Endodermal cell (in vitro differentiated cells): ENCODE measurements at regions not wholly inside any gene's neighbourhood (a gene's known extent, or its start where the extent isn't known, plus 50 kb on each side); places are given as distances from the start of the nearest gene placed in this dataset.

Experiments
- DNase-seq: peaks from one replicate; pipeline ENCODE4 v3.0.0-alpha.2; 2017
- H3K27ac ChIP-seq: 2 replicates; pipeline ENCODE4 v1.5.1; 2013; ENCODE audit warnings: mild to moderate bottlenecking, low read depth, low read length, moderate library complexity
- H3K27me3 ChIP-seq: 2 replicates; pipeline ENCODE4 v1.6.1; 2013; ENCODE audit warnings: mild to moderate bottlenecking, low read length, moderate library complexity; ENCODE audit not compliant: insufficient read depth, control insufficient read depth, poor library complexity, severe bottlenecking
- H3K36me3 ChIP-seq: 2 replicates; pipeline ENCODE4 v1.7.0; 2013; ENCODE audit warnings: mild to moderate bottlenecking, low read length, moderate library complexity; ENCODE audit not compliant: control insufficient read depth, insufficient read depth
- H3K4me1 ChIP-seq: one replicate; pipeline ENCODE4 v1.7.0; 2013; ENCODE audit warnings: low read length; ENCODE audit not compliant: control insufficient read depth, insufficient read depth
- H3K4me3 ChIP-seq: 2 replicates; pipeline ENCODE4 v1.5.1; 2013; ENCODE audit warnings: mild to moderate bottlenecking, low read length, moderate library complexity
- H3K9ac ChIP-seq: 2 replicates; pipeline ENCODE4 v1.6.1; 2013; ENCODE audit warnings: mild to moderate bottlenecking, low read length, moderate library complexity; ENCODE audit not compliant: poor library complexity, severe bottlenecking; ENCODE audit errors: extremely low read depth
- H3K9me3 ChIP-seq: 2 replicates; pipeline ENCODE4 v1.6.1; 2013; ENCODE audit warnings: mild to moderate bottlenecking, low read length, moderate library complexity; ENCODE audit not compliant: control insufficient read depth
- H3K27ac Mint-ChIP-seq: 2 replicates; pipeline ENCODE4 v1.8.0; 2020; ENCODE audit warnings: mixed read lengths
- H3K27me3 Mint-ChIP-seq: 2 replicates; pipeline ENCODE4 v1.8.0; 2021; ENCODE audit warnings: mild to moderate bottlenecking, mixed read lengths; ENCODE audit not compliant: insufficient read depth
- H3K36me3 Mint-ChIP-seq: 2 replicates; pipeline ENCODE4 v1.8.0; 2020; ENCODE audit warnings: low read depth, mixed read lengths
- H3K4me1 Mint-ChIP-seq: 2 replicates; pipeline ENCODE4 v1.8.0; 2020; ENCODE audit warnings: mixed read lengths
- H3K4me3 Mint-ChIP-seq: 2 replicates; pipeline ENCODE4 v1.8.0; 2020; ENCODE audit warnings: mild to moderate bottlenecking, moderate library complexity, mixed read lengths
- H3K9me3 Mint-ChIP-seq: 2 replicates; pipeline ENCODE4 v1.8.0; 2020; ENCODE audit warnings: mild to moderate bottlenecking, mixed read lengths
- CTCF ChIP-seq: fragments of 200-600 bp; sonication (generic); conservative IDR thresholded peaks from 2 replicates; pipeline ENCODE4 v1.5.0; 2021; ENCODE audit warnings: antibody characterized with exemption, mild to moderate bottlenecking
- WGBS, 2 experiments: methylation state at CpG; one replicate each; pipeline versions ENCODE4 v1.1.5 to v1.1.7; 2013; ENCODE audit warnings: missing lambda C conversion rate in 2 of 2, mixed read lengths in 1 of 2; ENCODE audit not compliant: insufficient coverage in 1 of 2, insufficient read length in 1 of 2; 5-methylcytosine and 5-hydroxymethylcytosine counted together

GRCh38 chr21:26766826-26767325 is 78.3 kb downstream of the ADAMTS1 start:
- WGBS, 2 experiments: 88 to 100% methylated on average over 4 to 5 of the region's 6 CpGs
- no peaks in the 10 kb centered on the region for H3K4me1 Mint-ChIP-seq

GRCh38 chr21:26761174-26761915 is 83.9 kb downstream of the ADAMTS1 start:
- Mint-ChIP-seq H3K27ac (no peak overlapping the region), H3K27me3 (no peaks in the 10 kb centered on the region), H3K9me3 (no peaks in the 10 kb centered on the region), H3K4me3 (no peak overlapping the region), H3K36me3 (no peaks in the 10 kb centered on the region), H3K4me1 (peaks cover 1% of the 10 kb centered on the region)
- 95 to 97% methylated on average over 7 to 8 of the region's 8 CpGs for WGBS, 2 experiments
- no peak for TF ChIP-seq CTCF
- H3K9me3 ChIP-seq: no peaks in the 10 kb centered on the region
- DNase-seq: no peak
- no peaks in the 10 kb centered on the region for H3K36me3 ChIP-seq
- H3K27ac ChIP-seq: no peak overlapping the region
- H3K4me1 ChIP-seq: no peaks in the 10 kb centered on the region
- H3K27me3 ChIP-seq: no peaks in the 10 kb centered on the region
- no peak overlapping the region for H3K9ac ChIP-seq
- no peak overlapping the region for H3K4me3 ChIP-seq

More at GRCh38 chr21:26766826-26767325, 78.3 kb downstream of the ADAMTS1 start:
- H3K4me3 Mint-ChIP-seq: no peak overlapping the region
- no peak for DNase-seq
- H3K27me3 Mint-ChIP-seq: no peaks in the 10 kb centered on the region
- no peak for TF ChIP-seq CTCF
- H3K36me3 ChIP-seq: no peaks in the 10 kb centered on the region
- H3K9me3 Mint-ChIP-seq: no peaks in the 10 kb centered on the region
- no peaks in the 10 kb centered on the region for H3K4me1 ChIP-seq
- H3K9ac ChIP-seq: no peak overlapping the region
- H3K4me3 ChIP-seq: no peak overlapping the region
- no peak overlapping the region for H3K27ac ChIP-seq
- no peaks in the 10 kb centered on the region for H3K27me3 ChIP-seq
- H3K27ac Mint-ChIP-seq: no peak overlapping the region
- no peaks in the 10 kb centered on the region for H3K9me3 ChIP-seq
- no peaks in the 10 kb centered on the region for H3K36me3 Mint-ChIP-seq

GRCh38 chr21:26759731-26760130 is 85.5 kb downstream of the ADAMTS1 start:
- Histone ChIP-seq H3K4me3 (no peak overlapping the region), H3K36me3 (no peaks in the 10 kb centered on the region), H3K27me3 (no peaks in the 10 kb centered on the region), H3K27ac (no peak overlapping the region), H3K4me1 (no peaks in the 10 kb centered on the region), H3K9me3 (no peaks in the 10 kb centered on the region), H3K9ac (no peak overlapping the region)
- H3K27me3 Mint-ChIP-seq: no peaks in the 10 kb centered on the region
- no peak overlapping the region for H3K4me3 Mint-ChIP-seq
- H3K9me3 Mint-ChIP-seq: no peaks in the 10 kb centered on the region
- H3K36me3 Mint-ChIP-seq: no peaks in the 10 kb centered on the region
- peaks cover 1% of the 10 kb centered on the region for H3K4me1 Mint-ChIP-seq
- DNase-seq: no peak
- TF ChIP-seq CTCF: no peak
- 90% methylated on average over 1 of the region's 2 CpGs; no CpG with 5 or more reads in 1 of the 2 experiments for WGBS, 2 experiments
- no peak overlapping the region for H3K27ac Mint-ChIP-seq
